ENCODE measurements at regions not wholly inside any gene's neighbourhood (a gene's known extent, or its start where the extent isn't known, plus 50 kb on each side); places are given as distances from the start of the nearest gene placed in this dataset.

GRCh38 chr15:56533731-56534403, 68.9 kb upstream of the MNS1 start:
- Histone ChIP-seq H3K56ac (ENCODE audit: extremely low read depth, insufficient read depth, low read length) (no peak overlapping the region), H3K27ac (ENCODE audit: insufficient read depth, low read length) (no peak overlapping the region), H3K79me1 (ENCODE audit: low read depth in 1 of 2, low read length in 2 of 2) (no peaks in the 10 kb centered on the region), H3K23ac (ENCODE audit: low read depth, low read length) (no peak overlapping the region), H3K14ac (replicated peaks; ENCODE audit: low read depth, low read length) (no peak overlapping the region), H4K20me1 (ENCODE audit: insufficient read depth, low read length) (no peaks in the 10 kb centered on the region), H4K8ac (ENCODE audit: low read depth in 2 of 2, low read length in 2 of 2) (no peak overlapping the region), H3K4me1 (ENCODE audit: control insufficient read depth, insufficient read depth, low read length) (no peaks in the 10 kb centered on the region), H4K5ac (ENCODE audit: low read depth, low read length) (no peak overlapping the region), H3K18ac (ENCODE audit: low read depth, low read length) (no peak overlapping the region), H2BK20ac (ENCODE audit: low read depth, low read length) (no peak overlapping the region), H4K91ac (ENCODE audit: insufficient read depth, low read depth, low read length) (no peak overlapping the region), H2AK9ac (replicated peaks; ENCODE audit: low read depth, low read length, poor library complexity) (no peak overlapping the region), H3K4me3 (ENCODE audit: insufficient read depth, low read depth, low read length) (no peak overlapping the region), H3K9me3 (ENCODE audit: control insufficient read depth, insufficient read depth, low read length) (no peaks in the 10 kb centered on the region), H2BK120ac (ENCODE audit: low read depth, low read length) (no peak overlapping the region), H3K4me2 (ENCODE audit: low read depth, low read length) (no peak overlapping the region), H3K9ac (ENCODE audit: low read depth, low read length) (no peak overlapping the region), H3K36me3 (ENCODE audit: control insufficient read depth, insufficient read depth, low read length) (no peaks in the 10 kb centered on the region), H3K9me1 (ENCODE audit: insufficient read depth, low read length) (no peaks in the 10 kb centered on the region), H2AK5ac (ENCODE audit: low read depth, low read length) (no peak overlapping the region), H3K4ac (ENCODE audit: low read depth, low read length) (no peak overlapping the region), H2BK15ac (ENCODE audit: low read depth, low read length) (no peak overlapping the region), H2AFZ (replicated peaks; ENCODE audit: low read length, poor library complexity) (no peak overlapping the region), H3K27me3 (ENCODE audit: control insufficient read depth, insufficient read depth, low read length) (peaks cover 26% of the 10 kb centered on the region), H2BK5ac (ENCODE audit: low read depth, low read length, poor library complexity, severe bottlenecking) (no peak overlapping the region)
- WGBS, 2 experiments (ENCODE audit: extremely low coverage in 2 of 2, insufficient read length in 1 of 2), result no CpG with 5 or more reads among the region's 2 CpGs
- no peak for DNase-seq
- ChIA-PET POLR2A (ENCODE audit: unreplicated experiment) (interaction anchor here (0.7 kb wide), 1 partner anchor 20 kb away, joined by 11 read pairs; no protein-coding TSS in a partner anchor), CTCF (no interaction called here)
- in situ Hi-C loops (cut with MboI; ENCODE audit: low sequenced_read_pairs) (no loop called here), dilution Hi-C loops (cut with HindIII; ENCODE audit: low sequenced_read_pairs, unreplicated experiment) (no loop called here), intact Hi-C loops (cut with micrococcal nuclease) (no loop called here)
- 0 out of 2 replicates have a peak, but pooled peaks have one; percentile 24 for ATAC-seq (ENCODE audit: low read depth)
- BruUV-seq (replicated peaks), result no TSS peak
- TF ChIP-seq POLR2A (IDR thresholded peaks at IDR 0.05; ENCODE audit: low read depth, low read length), result no peak
- no peak for TF ChIP-seq BHLHE40 (IDR thresholded peaks at IDR 0.05; ENCODE audit: low read depth, low read length)
- no peak for TF ChIP-seq RCOR1 (IDR thresholded peaks at IDR 0.05; ENCODE audit: insufficient replicate concordance, low read length)
- no peak for TF ChIP-seq RFX5 (IDR thresholded peaks at IDR 0.05; ENCODE audit: low read depth, low read length)
- no peak for TF ChIP-seq SMC3 (IDR thresholded peaks at IDR 0.05; ENCODE audit: low read depth, low read length)
- no peak for TF ChIP-seq ELK1 (IDR thresholded peaks at IDR 0.05; ENCODE audit: borderline replicate concordance, low read depth, low read length)
- no peak for TF ChIP-seq MAFK (IDR thresholded peaks at IDR 0.05; ENCODE audit: low read depth, low read length)
- TF ChIP-seq CEBPB (IDR thresholded peaks at IDR 0.05; ENCODE audit: low read depth, low read length), result no peak
- TF ChIP-seq CHD1 (IDR thresholded peaks at IDR 0.05; ENCODE audit: low read depth, low read length), result no peak
- TF ChIP-seq NFE2L2 (IDR thresholded peaks at IDR 0.05; ENCODE audit: low read depth, low read length), result no peak
- TF ChIP-seq MXI1 (IDR thresholded peaks at IDR 0.05; ENCODE audit: borderline replicate concordance, low read depth, low read length), result no peak
- TF ChIP-seq MAZ (IDR thresholded peaks at IDR 0.05; ENCODE audit: borderline replicate concordance, low read depth, low read length), result no peak
